ENCODE measurements at regions not wholly inside any gene's neighbourhood (a gene's known extent, or its start where the extent isn't known, plus 50 kb on each side); places are given as distances from the start of the nearest gene placed in this dataset.
A peak's percentile ranks its signal among the peaks of the same experiment; 100 is the strongest.

- intact Hi-C loops (cut with micrococcal nuclease; ENCODE audit: unreplicated experiment) = no loop called here
- POLR2A ChIA-PET (ENCODE audit: low non-redundant PET) = no interaction called here
- H3K27ac ChIP-seq (ENCODE audit: low read depth, low read length, poor library complexity, severe bottlenecking) = peak overlapping the region; percentile 57
- peak; percentile 40 for DNase-seq (ENCODE audit: low spot score)
- H3K4me1 ChIP-seq (ENCODE audit: insufficient read depth, low read length, poor library complexity, severe bottlenecking) = peaks cover 62% of the 10 kb centered on the region
- H3K4me3 ChIP-seq (ENCODE audit: low read depth, low read length, poor library complexity, severe bottlenecking) = no peak overlapping the region
- CTCF ChIA-PET = no interaction called here
- no peaks in the 10 kb centered on the region for H3K9me3 ChIP-seq (ENCODE audit: low read depth, low read length, poor library complexity, severe bottlenecking)
- no peaks in the 10 kb centered on the region for H3K36me3 ChIP-seq (ENCODE audit: insufficient read depth, low read length, poor library complexity, severe bottlenecking)
- H3K27me3 ChIP-seq (replicated peaks; ENCODE audit: insufficient read depth, low read depth, low read length, poor library complexity) = no peaks in the 10 kb centered on the region
- TF ChIP-seq CTCF (conservative IDR thresholded peaks at IDR 0.05; ENCODE audit: low read depth, low read length) = no peak
- TF ChIP-seq EZH2 (IDR thresholded peaks at IDR 0.05; ENCODE audit: borderline replicate concordance, low read depth, low read length, poor library complexity, severe bottlenecking) = no peak
- no TSS peak for BruUV-seq (replicated peaks)
Measured at GRCh38 chr4:31021008-31021407, 300.8 kb downstream of the PCDH7 start.

- no TSS peak for BruUV-seq (replicated peaks)
Measured at GRCh38 chr4:31022702-31023101, 302.5 kb downstream of the PCDH7 start.

GRCh38 chr4:31023109-31023508, 302.9 kb downstream of the PCDH7 start:
- no peaks in the 10 kb centered on the region for H3K27me3 ChIP-seq (replicated peaks; ENCODE audit: insufficient read depth, low read depth, low read length, poor library complexity)
- BruUV-seq (replicated peaks) = no TSS peak
- intact Hi-C loops (cut with micrococcal nuclease; ENCODE audit: unreplicated experiment) = no loop called here
- DNase-seq (ENCODE audit: low spot score) = no peak
- CTCF ChIA-PET = no interaction called here
- H3K36me3 ChIP-seq (ENCODE audit: insufficient read depth, low read length, poor library complexity, severe bottlenecking) = no peaks in the 10 kb centered on the region
- no peaks in the 10 kb centered on the region for H3K9me3 ChIP-seq (ENCODE audit: low read depth, low read length, poor library complexity, severe bottlenecking)
- no peak overlapping the region for H3K27ac ChIP-seq (ENCODE audit: low read depth, low read length, poor library complexity, severe bottlenecking)
- H3K4me3 ChIP-seq (ENCODE audit: low read depth, low read length, poor library complexity, severe bottlenecking) = no peak overlapping the region
- POLR2A ChIA-PET (ENCODE audit: low non-redundant PET) = interaction anchor here (0.7 kb wide), 1 partner anchor 424 kb away, joined by 3 read pairs; no protein-coding TSS in a partner anchor
- H3K4me1 ChIP-seq (ENCODE audit: insufficient read depth, low read length, poor library complexity, severe bottlenecking) = peaks cover 59% of the 10 kb centered on the region
- TF ChIP-seq CTCF (conservative IDR thresholded peaks at IDR 0.05; ENCODE audit: low read depth, low read length) (no peak), EZH2 (IDR thresholded peaks at IDR 0.05; ENCODE audit: borderline replicate concordance, low read depth, low read length, poor library complexity, severe bottlenecking) (no peak)

More at GRCh38 chr4:31022702-31023101, 302.5 kb downstream of the PCDH7 start:
- no peak for DNase-seq (ENCODE audit: low spot score)
- H3K36me3 ChIP-seq (ENCODE audit: insufficient read depth, low read length, poor library complexity, severe bottlenecking) = no peaks in the 10 kb centered on the region
- H3K27ac ChIP-seq (ENCODE audit: low read depth, low read length, poor library complexity, severe bottlenecking) = no peak overlapping the region
- H3K9me3 ChIP-seq (ENCODE audit: low read depth, low read length, poor library complexity, severe bottlenecking) = no peaks in the 10 kb centered on the region
- ChIA-PET POLR2A (ENCODE audit: low non-redundant PET) (interaction anchor here (0.7 kb wide), 1 partner anchor 424 kb away, joined by 3 read pairs; no protein-coding TSS in a partner anchor), CTCF (no interaction called here)
- H3K27me3 ChIP-seq (replicated peaks; ENCODE audit: insufficient read depth, low read depth, low read length, poor library complexity) = no peaks in the 10 kb centered on the region
- no peak overlapping the region for H3K4me3 ChIP-seq (ENCODE audit: low read depth, low read length, poor library complexity, severe bottlenecking)
- intact Hi-C loops (cut with micrococcal nuclease; ENCODE audit: unreplicated experiment) = no loop called here
- TF ChIP-seq CTCF (conservative IDR thresholded peaks at IDR 0.05; ENCODE audit: low read depth, low read length) (no peak), EZH2 (IDR thresholded peaks at IDR 0.05; ENCODE audit: borderline replicate concordance, low read depth, low read length, poor library complexity, severe bottlenecking) (no peak)
- H3K4me1 ChIP-seq (ENCODE audit: insufficient read depth, low read length, poor library complexity, severe bottlenecking) = peaks cover 59% of the 10 kb centered on the region
